ENCODE measurements at regions not wholly inside any gene's neighbourhood (a gene's known extent, or its start where the extent isn't known, plus 50 kb on each side); places are given as distances from the start of the nearest gene placed in this dataset.

- no peak for TF ChIP-seq EZH2 (IDR thresholded peaks at IDR 0.05; ENCODE audit: low read length, missing control alignments)
- no peak for TF ChIP-seq CTCF (conservative IDR thresholded peaks at IDR 0.05 in 1 of 2, IDR thresholded peaks at IDR 0.05 in 1 of 2; ENCODE audit: low read depth in 1 of 2, low read length in 2 of 2)
Measured at GRCh38 chr5:136808756-136809155, 443.4 kb upstream of the TRPC7 start.
